WTC11 (cell line): ENCODE measurements at regions not wholly inside any gene's neighbourhood (a gene's known extent, or its start where the extent isn't known, plus 50 kb on each side); places are given as distances from the start of the nearest gene placed in this dataset.

Source experiments
- ATAC-seq: fragments of 200-7000 bp; cut with Tn5 transposase; 2 replicates; pipeline ENCODE4 v1.10.0; 2021; ENCODE audit warnings: mild to moderate bottlenecking, moderate library complexity
- CTCF ChIA-PET: fragments of 300-600 bp; sonication (Branson Sonifier 250); formaldehyde crosslinking; loops from one replicate; lab custom pipeline; 2021; ENCODE audit warnings: antibody characterized with exemption; lab: Charles Lee
- POLR2A ChIA-PET: fragments of 350-600 bp; sonication (Branson Sonifier 250); formaldehyde crosslinking; loops from one replicate; lab custom pipeline; 2021; ENCODE audit warnings: antibody characterized with exemption; lab: Charles Lee
- DNase-seq: peaks from one replicate; pipeline ENCODE4 v3.0.0; 2021; ENCODE audit warnings: low spot score
- H3K27ac Mint-ChIP-seq: 2 replicates; pipeline ENCODE4 v1.8.0; 2021; ENCODE audit warnings: mixed read lengths
- H3K27me3 Mint-ChIP-seq: 2 replicates; pipeline ENCODE4 v1.8.0; 2021; ENCODE audit warnings: low read depth, mild to moderate bottlenecking, moderate library complexity, mixed read lengths
- H3K36me3 Mint-ChIP-seq: 2 replicates; pipeline ENCODE4 v1.8.0; 2021; ENCODE audit warnings: mixed read lengths
- H3K4me1 Mint-ChIP-seq: 2 replicates; pipeline ENCODE4 v1.8.0; 2022; ENCODE audit warnings: mixed read lengths
- H3K4me3 Mint-ChIP-seq: 2 replicates; pipeline ENCODE4 v1.8.0; 2021; ENCODE audit warnings: mild to moderate bottlenecking, moderate library complexity, mixed read lengths
- H3K9me3 Mint-ChIP-seq: 2 replicates; pipeline ENCODE4 v1.8.0; 2021; ENCODE audit warnings: mixed read lengths
- CBFB ChIP-seq: sonication (generic); formaldehyde crosslinking; IDR thresholded peaks from 2 replicates; pipeline ENCODE4 v1.8.1; 2022; ENCODE audit warnings: mild to moderate bottlenecking, low read depth, missing genetic modification reagents
- CDX4 ChIP-seq: fragments of 250-450 bp; sonication (Bioruptor Pico); IDR thresholded peaks from 2 replicates; pipeline ENCODE4 v1.9.0; 2021; ENCODE audit warnings: moderate library complexity, mild to moderate bottlenecking, inconsistent platforms, borderline replicate concordance
- CREM ChIP-seq: sonication (generic); formaldehyde crosslinking; IDR thresholded peaks from 2 replicates; pipeline ENCODE4 v1.8.1; 2022; ENCODE audit warnings: mild to moderate bottlenecking, missing genetic modification reagents, moderate library complexity
- CTCF ChIP-seq: fragments of 200-600 bp; IDR thresholded peaks from 2 replicates; pipeline ENCODE4 v1.8.0; 2022; ENCODE audit warnings: antibody characterized with exemption
- ETV6 ChIP-seq: sonication (generic); formaldehyde crosslinking; IDR thresholded peaks from 2 replicates; pipeline ENCODE4 v1.8.1; 2022; ENCODE audit warnings: mild to moderate bottlenecking, missing genetic modification reagents
- GABPB1 ChIP-seq: sonication (generic); formaldehyde crosslinking; IDR thresholded peaks from 2 replicates; pipeline ENCODE4 v1.8.1; 2023; ENCODE audit warnings: mild to moderate bottlenecking, missing genetic modification reagents
- HMGA2 ChIP-seq: fragments of 250-450 bp; sonication (Bioruptor Pico); IDR thresholded peaks from 2 replicates; pipeline ENCODE4 v1.4.0; 2021; ENCODE audit warnings: mild to moderate bottlenecking, moderate library complexity
- JAZF1 ChIP-seq: fragments of 250-450 bp; sonication (Bioruptor Pico); IDR thresholded peaks from 2 replicates; pipeline ENCODE4 v1.9.0; 2021; ENCODE audit warnings: moderate library complexity, mild to moderate bottlenecking, inconsistent platforms
- NFYB ChIP-seq: sonication (generic); formaldehyde crosslinking; conservative IDR thresholded peaks from 2 replicates; pipeline ENCODE4 v1.8.0; 2022; ENCODE audit warnings: low read depth, missing genetic modification reagents
- NR1H2 ChIP-seq: sonication (generic); formaldehyde crosslinking; IDR thresholded peaks from 2 replicates; pipeline ENCODE4 v1.9.0; 2021; ENCODE audit warnings: mild to moderate bottlenecking, moderate library complexity, missing genetic modification reagents
- OVOL2 ChIP-seq: fragments of 250-450 bp; sonication (Bioruptor Pico); IDR thresholded peaks from 2 replicates; pipeline ENCODE4 v1.9.0; 2021; ENCODE audit warnings: mild to moderate bottlenecking, borderline replicate concordance
- PRDM15 ChIP-seq: sonication (generic); formaldehyde crosslinking; IDR thresholded peaks from 2 replicates; pipeline ENCODE4 v1.8.0; 2022; ENCODE audit warnings: missing genetic modification reagents
- RORB ChIP-seq: fragments of 250-450 bp; sonication (Bioruptor Pico); IDR thresholded peaks from 2 replicates; pipeline ENCODE4 v1.9.0; 2021; ENCODE audit warnings: mild to moderate bottlenecking
- TCF7 ChIP-seq: sonication (generic); formaldehyde crosslinking; IDR thresholded peaks from 2 replicates; pipeline ENCODE4 v1.8.0; 2022; ENCODE audit warnings: mild to moderate bottlenecking, low read depth, missing genetic modification reagents, moderate library complexity
- USF1 ChIP-seq: sonication (generic); formaldehyde crosslinking; IDR thresholded peaks from 2 replicates; pipeline ENCODE4 v1.8.0; 2022; ENCODE audit warnings: mild to moderate bottlenecking, missing genetic modification reagents
- ZNF281 ChIP-seq: sonication (generic); formaldehyde crosslinking; IDR thresholded peaks from 2 replicates; pipeline ENCODE4 v1.8.0; 2023; ENCODE audit warnings: mild to moderate bottlenecking, missing genetic modification reagents
- ZNF396 ChIP-seq: fragments of 250-450 bp; sonication (Bioruptor Pico); IDR thresholded peaks from 2 replicates; pipeline ENCODE4 v1.8.0; 2021; ENCODE audit warnings: mild to moderate bottlenecking, moderate library complexity, borderline replicate concordance

- no peak overlapping the region for H3K27ac Mint-ChIP-seq
- no peak for DNase-seq
- H3K9me3 Mint-ChIP-seq = peaks cover 11% of the 10 kb centered on the region
- H3K4me1 Mint-ChIP-seq = peaks cover 29% of the 10 kb centered on the region
- CTCF ChIA-PET = no interaction called here
- TF ChIP-seq CTCF (no peak), JAZF1 (CRISPR knock-in tag) (no peak), CDX4 (no peak), TCF7 (CRISPR knock-in tag) (no peak), USF1 (CRISPR knock-in tag) (no peak), NR1H2 (no peak), ZNF281 (no peak)
- TF ChIP-seq, all 79 proteins: peak for 0
- no peak for ATAC-seq
- Mint-ChIP-seq H3K27me3 (no peaks in the 10 kb centered on the region), H3K4me3 (no peak overlapping the region), H3K36me3 (no peaks in the 10 kb centered on the region)
- POLR2A ChIA-PET = no interaction called here
Observed at GRCh38 chr3:78420611-78421010, 1347.2 kb downstream of the ROBO1 start.

- Mint-ChIP-seq H3K4me3 (no peak overlapping the region), H3K36me3 (no peaks in the 10 kb centered on the region), H3K27me3 (no peaks in the 10 kb centered on the region), H3K27ac (no peak overlapping the region), H3K4me1 (peaks cover 29% of the 10 kb centered on the region), H3K9me3 (peaks cover 11% of the 10 kb centered on the region)
- ChIA-PET POLR2A (no interaction called here), CTCF (interaction anchor here (1.2 kb wide), 1 partner anchor 225 kb away, joined by 3 read pairs; no protein-coding TSS in a partner anchor)
- ATAC-seq (no peak), DNase-seq (no peak)
- TF ChIP-seq PRDM15 (CRISPR knock-in tag) (no peak), USF1 (CRISPR knock-in tag) (no peak), NFYB (CRISPR knock-in tag) (no peak), GABPB1 (CRISPR knock-in tag) (no peak), CBFB (CRISPR knock-in tag) (no peak), CREM (no peak), ETV6 (CRISPR knock-in tag) (no peak), HMGA2 (CRISPR knock-in tag) (no peak), ZNF396 (CRISPR knock-in tag) (no peak), RORB (no peak), OVOL2 (CRISPR knock-in tag) (no peak)
Observed at GRCh38 chr3:78421247-78421966, 1346.4 kb downstream of the ROBO1 start.
